NT2/D1 (cell line): ENCODE measurements at regions not wholly inside any gene's neighbourhood (a gene's known extent, or its start where the extent isn't known, plus 50 kb on each side); places are given as distances from the start of the nearest gene placed in this dataset.

Experiments
- SUZ12 ChIP-seq: IDR thresholded peaks from 2 replicates; pipeline ENCODE4 v1.6.1; 2011; ENCODE audit not compliant: insufficient read length, insufficient read depth; ENCODE audit errors: extremely low read depth
- YY1 ChIP-seq: IDR thresholded peaks from 2 replicates; pipeline ENCODE4 v1.6.1; 2011; ENCODE audit not compliant: insufficient read length, insufficient read depth
- ZNF274 ChIP-seq: IDR thresholded peaks from 2 replicates; pipeline ENCODE4 v1.6.1; 2011; ENCODE audit warnings: mild to moderate bottlenecking, low read depth, low read length

DNA sequence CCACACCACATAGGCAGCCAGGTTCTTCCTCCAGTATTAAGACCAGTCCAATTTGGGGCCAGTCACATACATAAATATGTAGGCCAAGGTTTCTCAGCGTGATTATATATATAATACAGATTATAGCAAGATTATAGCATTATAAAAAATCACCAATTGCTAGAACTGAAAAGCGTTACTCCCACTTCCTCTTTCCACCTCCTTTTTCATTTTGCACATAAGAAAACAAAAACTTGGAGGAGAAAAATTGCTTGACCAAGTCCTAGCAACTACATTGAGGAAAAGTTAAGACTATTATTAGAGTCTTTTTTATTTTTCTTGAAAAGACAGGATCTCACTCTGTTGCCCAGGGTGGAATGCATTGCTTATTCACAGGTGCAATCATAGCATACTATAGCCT lies 262.7 kb upstream of the KCNN2 start:
- TF ChIP-seq ZNF274 (no peak), YY1 (no peak), SUZ12 (no peak)
